ENCODE measurements at regions not wholly inside any gene's neighbourhood (a gene's known extent, or its start where the extent isn't known, plus 50 kb on each side); places are given as distances from the start of the nearest gene placed in this dataset.
"Not testable (repeated sequence)": the region's sequence is repeated elsewhere in the genome, so short reads cannot be mapped to it uniquely, and the experiment has no call there.

DNA sequence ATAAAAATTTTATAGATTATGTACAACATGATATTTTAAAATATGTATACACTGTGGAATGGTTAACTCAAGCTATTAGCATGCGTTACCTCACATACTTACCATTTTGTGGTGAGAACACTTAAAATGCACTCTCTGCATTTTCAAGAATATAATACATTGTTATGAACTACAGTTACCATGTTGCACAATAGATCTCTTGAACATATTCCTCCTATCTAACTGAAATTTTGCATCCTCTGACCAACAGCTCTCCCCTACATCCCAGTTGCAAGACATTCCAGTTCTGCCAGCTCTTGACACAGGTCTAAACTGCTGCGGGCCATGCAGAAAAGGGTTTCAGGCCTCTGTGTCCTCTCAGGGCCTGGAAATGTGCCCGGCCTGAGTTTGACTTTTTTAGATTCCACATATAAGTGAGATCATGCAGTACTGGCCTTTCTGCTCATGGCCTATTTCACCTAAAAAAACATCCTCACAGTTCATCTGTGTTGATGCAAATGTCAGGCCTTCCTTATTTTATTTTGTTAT lies 113.7 kb downstream of the CDCA7 start:
- DNase-seq = no peak

- no peak for DNase-seq
Measured at GRCh38 chr2:173472112-173472511, 117.4 kb downstream of the CDCA7 start.

- no peak for DNase-seq
Measured at GRCh38 chr2:173483137-173483536, 128.5 kb downstream of the CDCA7 start.

GRCh38 chr2:173488861-173489260 lies 134.2 kb downstream of the CDCA7 start:
- no peak for DNase-seq

- DNase-seq = no peak
Measured at GRCh38 chr2:173491418-173491817, 136.7 kb downstream of the CDCA7 start.

DNA sequence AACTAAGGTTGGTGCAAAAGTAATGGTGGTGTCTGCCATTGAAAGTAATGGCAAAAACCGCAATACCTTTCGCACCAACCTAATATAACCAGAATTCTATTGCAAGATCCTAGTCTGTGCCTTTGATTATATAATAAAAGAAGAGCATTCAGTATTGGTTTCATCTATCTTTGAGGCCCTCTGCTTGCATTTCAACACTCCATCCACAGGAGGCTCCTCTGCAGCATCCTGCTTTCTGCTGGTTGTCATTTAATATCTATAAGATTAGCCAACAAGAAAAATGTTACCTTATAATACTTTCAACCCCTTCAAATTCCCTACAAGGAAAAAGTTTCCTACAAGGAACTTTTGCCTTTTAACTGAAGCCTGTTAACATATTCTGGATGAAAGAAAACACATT lies 139.2 kb downstream of the CDCA7 start:
- DNase-seq = no peak

DNA sequence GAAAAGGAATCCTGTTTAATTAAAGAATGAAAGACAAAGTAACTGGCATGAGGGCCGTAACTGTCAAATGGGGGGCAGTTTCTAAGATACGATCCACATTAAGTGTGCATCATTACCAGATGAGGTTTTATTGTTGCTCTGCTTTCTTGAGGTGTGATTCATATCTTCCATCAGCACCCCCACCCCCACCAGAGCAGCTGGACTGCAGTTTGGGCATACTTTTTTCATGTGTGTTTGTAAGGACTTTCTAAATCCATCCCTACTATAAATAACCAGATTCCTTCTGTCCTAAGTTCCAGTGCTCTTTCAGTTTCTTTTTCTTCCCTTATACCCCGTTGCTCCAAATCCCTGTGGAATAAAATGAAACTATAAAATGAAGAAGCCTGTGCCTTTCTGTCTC lies 142.1 kb downstream of the CDCA7 start:
- no peak for DNase-seq

DNA sequence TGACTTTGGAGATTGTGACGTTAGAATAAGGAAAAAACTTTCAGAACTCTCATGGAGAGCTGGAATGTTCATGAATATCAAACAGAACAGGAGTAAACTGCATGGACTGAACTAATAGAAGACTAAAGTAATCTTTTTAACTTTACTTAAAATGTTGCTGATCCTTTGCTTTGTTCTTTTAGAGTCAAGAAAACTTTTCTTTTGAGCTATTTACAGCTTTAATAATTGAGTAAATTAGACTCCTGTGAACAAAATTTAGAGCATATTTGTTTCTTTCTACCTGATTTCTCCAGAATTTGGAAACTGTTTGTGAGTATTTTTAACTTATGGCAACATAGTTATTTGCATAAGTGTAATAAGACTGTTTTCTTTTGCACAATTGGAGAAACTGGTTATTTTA lies 146.3 kb downstream of the CDCA7 start:
- no peak for DNase-seq

DNA sequence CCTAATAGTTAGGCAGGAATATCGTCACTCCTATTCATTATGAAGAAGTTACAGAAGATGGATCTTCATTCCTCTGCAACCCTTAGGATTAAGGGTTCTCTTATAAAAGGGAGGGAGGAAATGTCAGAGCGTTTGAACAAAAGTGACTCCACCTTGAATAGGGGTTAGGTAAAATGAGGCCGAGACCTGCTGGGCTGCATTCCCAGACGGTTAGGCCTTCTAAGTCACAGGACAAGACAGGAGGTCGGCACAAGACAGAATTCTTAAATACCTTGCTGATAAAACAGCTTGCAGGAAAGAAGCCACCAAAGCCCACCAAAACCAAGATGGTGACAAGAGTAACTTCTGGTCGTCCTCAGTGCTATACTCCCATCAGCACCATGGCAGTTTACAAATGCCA lies 147.6 kb downstream of the CDCA7 start:
- DNase-seq = no peak

DNA sequence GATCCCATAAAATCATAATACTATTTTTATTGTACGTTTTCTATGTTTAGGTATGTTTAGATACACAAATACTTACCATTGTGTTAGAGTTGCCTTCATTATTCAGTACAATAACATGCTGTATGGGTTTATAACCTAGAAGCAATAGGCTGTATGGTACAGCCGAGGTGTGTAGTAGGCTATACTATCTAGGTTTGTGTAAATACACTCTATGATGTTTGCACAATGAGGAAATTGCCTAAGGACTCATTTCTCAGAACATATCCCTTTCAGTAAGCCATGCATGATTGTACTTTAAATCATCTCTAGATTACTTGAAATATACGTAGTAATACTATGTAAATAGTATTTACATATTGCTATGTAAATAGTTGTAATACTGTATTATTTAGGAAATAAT lies 156.7 kb downstream of the CDCA7 start:
- no peak for DNase-seq

- DNase-seq = no peak
Measured at GRCh38 chr2:173511942-173512341, 157.3 kb downstream of the CDCA7 start.

DNA sequence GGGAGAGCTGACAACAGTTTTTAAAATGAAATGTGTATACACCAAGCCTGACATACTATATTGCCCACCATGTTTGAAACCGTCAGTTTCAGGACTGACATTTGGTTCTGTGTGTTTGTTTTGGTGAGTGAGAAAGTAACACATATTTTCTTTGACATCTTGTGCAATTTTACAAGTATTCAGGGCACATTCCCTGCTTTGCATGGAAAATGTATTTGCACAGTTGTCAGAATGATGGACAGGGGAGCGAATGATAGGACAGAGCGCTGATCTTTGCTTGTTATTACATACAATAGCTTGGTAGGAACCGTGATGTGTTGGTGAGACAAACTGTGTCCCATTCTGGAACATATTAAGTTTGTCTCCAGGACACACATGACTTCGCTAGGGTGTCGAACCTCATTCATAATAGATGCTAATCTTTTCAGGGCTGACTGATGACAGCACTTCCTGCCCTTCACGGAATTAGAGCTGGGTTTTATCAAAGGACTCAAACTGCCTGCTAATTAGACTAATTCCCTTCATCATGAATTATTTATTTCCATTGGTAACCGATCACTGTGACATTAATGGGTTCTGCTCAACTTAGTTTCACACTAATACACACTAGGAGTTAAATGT lies 158.5 kb downstream of the CDCA7 start:
- DNase-seq = no peak

- no peak for DNase-seq
Measured at GRCh38 chr2:173520918-173521317, 166.2 kb downstream of the CDCA7 start.

DNA sequence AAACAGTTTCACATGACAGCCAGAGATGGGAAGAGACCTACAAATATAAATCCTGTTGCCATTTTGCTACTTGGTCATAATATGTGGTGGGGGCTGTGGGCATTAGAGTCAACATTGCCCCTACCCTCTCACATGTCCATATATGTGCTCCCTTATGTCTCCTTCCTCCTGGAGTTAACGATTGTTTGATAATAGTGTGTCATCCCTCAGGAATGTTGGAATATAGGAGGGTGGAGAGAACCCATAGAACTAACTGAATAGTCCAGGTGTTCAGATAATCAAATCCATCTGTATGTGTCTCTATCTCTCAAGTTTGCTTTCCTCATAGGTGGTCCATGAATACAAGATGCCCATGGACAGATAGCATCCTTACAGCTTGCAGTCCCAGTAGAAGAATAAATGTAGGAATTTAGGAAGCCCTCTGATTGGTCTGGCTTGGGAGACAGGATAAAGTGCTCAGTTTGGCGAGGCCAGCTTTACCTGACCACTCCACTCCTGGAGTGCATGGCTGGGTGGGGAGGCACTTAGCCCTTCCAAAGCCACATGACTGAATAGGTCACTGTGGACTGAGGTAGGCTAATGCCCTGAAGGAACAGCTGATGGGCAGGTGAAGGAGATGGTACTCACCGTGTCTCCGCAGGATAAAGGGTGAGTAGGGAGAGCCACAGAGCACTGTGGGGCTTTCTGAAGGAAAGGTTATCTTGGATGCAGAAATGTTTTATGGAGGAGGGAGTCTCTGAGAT lies 166.9 kb downstream of the CDCA7 start:
- no peak for DNase-seq

- peak; percentile 24 for DNase-seq
Measured at GRCh38 chr2:173523497-173523896, 168.8 kb downstream of the CDCA7 start.

GRCh38 chr2:173524256-173524955 lies 169.7 kb downstream of the CDCA7 start:
- no peak for DNase-seq

DNA sequence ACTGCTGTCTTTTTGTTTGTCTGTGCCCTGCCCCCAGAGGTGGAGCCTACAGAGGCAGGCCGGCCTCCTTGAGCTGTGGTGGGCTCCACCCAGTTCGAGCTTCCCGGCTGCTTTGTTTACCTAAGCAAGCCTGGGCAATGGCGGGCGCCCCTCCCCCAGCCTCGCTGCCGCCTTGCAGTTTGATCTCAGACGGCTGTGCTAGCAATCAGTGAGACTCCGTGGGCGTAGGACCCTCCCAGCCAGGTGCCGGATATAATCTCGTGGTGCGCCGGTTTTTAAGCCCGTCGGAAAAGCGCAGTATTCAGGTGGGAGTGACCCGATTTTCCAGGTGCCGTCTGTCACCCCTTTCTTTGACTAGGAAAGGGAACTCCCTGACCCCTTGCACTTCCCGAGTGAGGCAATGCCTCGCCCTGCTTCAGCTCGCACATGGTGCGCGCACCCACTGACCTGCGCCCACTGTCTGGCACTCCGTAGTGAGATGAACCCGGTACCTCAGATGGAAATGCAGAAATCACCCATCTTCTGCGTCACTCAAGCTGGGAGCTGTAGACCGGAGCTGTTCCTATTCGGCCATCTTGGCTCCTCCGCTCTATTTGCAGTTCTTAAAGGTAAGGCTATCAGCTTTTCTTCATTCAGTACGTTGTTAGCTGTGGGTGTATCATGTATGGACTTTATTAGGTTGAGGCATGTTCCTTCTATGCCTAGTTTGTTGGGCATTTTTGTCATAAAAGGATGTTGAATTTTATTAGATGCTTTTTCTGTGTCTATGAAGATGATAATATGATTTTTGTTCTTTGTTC lies 178.3 kb downstream of the CDCA7 start:
- DNase-seq = not testable (repeated sequence)

GRCh38 chr2:173537694-173538093 lies 183.0 kb downstream of the CDCA7 start:
- no peak for DNase-seq

- no peak for DNase-seq
Measured at GRCh38 chr2:173539615-173540014, 184.9 kb downstream of the CDCA7 start.

DNA sequence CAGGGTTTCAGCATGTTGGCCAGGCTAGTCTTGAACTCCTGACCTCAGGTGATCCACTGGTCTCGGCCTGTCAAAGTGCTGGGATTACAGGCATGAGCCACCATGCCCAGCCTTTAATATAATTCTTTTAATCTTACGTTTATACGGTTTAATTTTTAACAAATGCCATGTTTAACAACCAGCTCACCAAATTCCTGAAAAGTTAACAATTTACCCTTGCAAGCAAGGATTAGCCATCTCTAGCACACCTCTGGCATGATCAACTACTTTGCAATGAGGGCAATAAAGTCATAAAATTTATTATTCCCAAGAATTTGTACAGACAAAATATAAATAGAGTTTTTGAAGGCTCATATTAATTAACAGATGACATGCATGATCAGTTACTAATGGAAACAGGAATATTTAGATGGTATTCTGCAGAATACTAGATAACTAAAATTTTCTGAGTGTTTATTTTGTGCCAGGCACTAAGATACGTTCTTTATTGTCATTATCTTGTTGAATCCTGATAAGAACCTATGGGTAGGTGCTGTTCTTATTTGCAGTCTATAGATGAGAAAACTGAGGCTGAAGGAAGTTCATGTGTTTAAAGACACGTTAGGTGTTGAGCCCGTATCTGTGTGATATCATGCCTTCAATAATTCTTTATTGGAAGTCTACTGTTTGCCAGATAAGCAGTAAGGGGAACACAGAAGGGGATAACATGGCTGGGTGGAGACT lies 190.1 kb downstream of the CDCA7 start:
- DNase-seq = no peak

DNA sequence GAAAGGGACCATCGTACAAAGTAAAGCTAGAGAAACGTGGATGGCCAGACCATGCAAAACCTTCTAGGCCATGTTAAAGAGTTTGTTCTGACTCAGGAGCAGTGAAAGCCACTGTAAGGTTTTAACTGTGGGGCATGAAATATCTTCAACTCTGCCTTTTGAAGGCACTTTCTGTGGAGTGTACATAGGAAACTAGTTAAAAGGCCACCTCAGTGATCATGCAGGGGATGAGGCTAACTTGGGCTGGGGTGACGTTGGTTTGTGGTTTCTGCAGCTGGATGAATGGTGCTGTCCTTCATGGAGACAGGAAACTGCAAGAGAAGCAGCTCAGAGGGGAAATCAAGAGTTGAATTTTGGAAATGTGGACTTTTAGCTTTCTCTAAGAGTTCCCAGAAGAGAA lies 190.7 kb downstream of the CDCA7 start:
- DNase-seq = no peak

DNA sequence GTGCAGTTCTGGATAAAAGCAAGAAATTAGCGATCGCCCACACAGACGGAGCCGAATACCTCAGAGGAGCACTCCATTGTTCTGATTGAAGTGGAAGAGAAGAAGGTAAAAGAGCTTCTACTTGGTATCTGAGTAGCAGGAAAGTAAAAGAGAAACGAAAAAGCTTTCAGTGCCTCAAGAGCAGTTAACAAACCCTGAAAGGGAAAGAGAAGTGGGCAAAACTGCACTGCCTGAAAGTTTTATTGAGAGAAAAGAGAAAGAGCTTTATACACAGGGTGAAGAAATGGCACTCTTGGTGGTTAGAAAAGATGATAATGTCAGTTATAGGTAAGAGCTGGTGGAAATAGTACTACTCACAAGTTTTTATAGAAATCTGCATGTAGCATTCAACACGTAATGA lies 192.8 kb downstream of the CDCA7 start:
- no peak for DNase-seq

All from right hindlimb (tissue), 1 donor.